Kidney tubule cell (primary cell): ENCODE measurements at regions not wholly inside any gene's neighbourhood (a gene's known extent, or its start where the extent isn't known, plus 50 kb on each side); places are given as distances from the start of the nearest gene placed in this dataset.
A peak's percentile ranks its signal among the peaks of the same experiment; 100 is the strongest.

Source experiments
- DNase-seq: peaks from one replicate; pipeline ENCODE4 v3.0.0-alpha.2; 2018; ENCODE audit warnings: low spot score

GRCh38 chr1:199283794-199284193 lies 645.0 kb downstream of the PTPRC start:
- no peak for DNase-seq

- DNase-seq, result no peak
Observed at GRCh38 chr1:199287206-199287605, 648.4 kb downstream of the PTPRC start.

GRCh38 chr1:199287647-199288046 lies 648.8 kb downstream of the PTPRC start:
- DNase-seq, result no peak

GRCh38 chr1:199290186-199290585 lies 651.3 kb downstream of the PTPRC start:
- DNase-seq, result peak; percentile 9

- no peak for DNase-seq
Observed at GRCh38 chr1:199291022-199291740, 652.3 kb downstream of the PTPRC start.

GRCh38 chr1:199292896-199293295 lies 654.1 kb downstream of the PTPRC start:
- no peak for DNase-seq

GRCh38 chr1:199295107-199295506 lies 656.3 kb downstream of the PTPRC start:
- DNase-seq, result no peak

GRCh38 chr1:199297174-199297573 lies 658.3 kb downstream of the PTPRC start:
- DNase-seq, result no peak

- no peak for DNase-seq
Observed at GRCh38 chr1:199297887-199298286, 659.0 kb downstream of the PTPRC start.

GRCh38 chr1:199298825-199299224 lies 660.0 kb downstream of the PTPRC start:
- no peak for DNase-seq

- DNase-seq, result no peak
Observed at GRCh38 chr1:199301472-199302217, 662.8 kb downstream of the PTPRC start.

- peak; percentile 30 for DNase-seq
Observed at GRCh38 chr1:199302554-199302953, 663.7 kb downstream of the PTPRC start.

GRCh38 chr1:199303035-199303434 lies 664.2 kb downstream of the PTPRC start:
- no peak for DNase-seq

- no peak for DNase-seq
Observed at GRCh38 chr1:199305053-199305452, 666.2 kb downstream of the PTPRC start.

- DNase-seq, result no peak
Observed at GRCh38 chr1:199307496-199308264, 668.8 kb downstream of the PTPRC start.

GRCh38 chr1:199308349-199308846 lies 669.6 kb downstream of the PTPRC start:
- no peak for DNase-seq

GRCh38 chr1:199310708-199311107 lies 671.9 kb downstream of the PTPRC start:
- DNase-seq, result no peak

GRCh38 chr1:199311478-199312262 lies 672.8 kb downstream of the PTPRC start:
- no peak for DNase-seq

- DNase-seq, result no peak
Observed at GRCh38 chr1:199312626-199313025, 673.8 kb downstream of the PTPRC start.

GRCh38 chr1:199313444-199313843 lies 674.6 kb downstream of the PTPRC start:
- no peak for DNase-seq

GRCh38 chr1:199319341-199319740 lies 680.5 kb downstream of the PTPRC start:
- no peak for DNase-seq

- DNase-seq, result no peak
Observed at GRCh38 chr1:199322278-199322677, 683.4 kb downstream of the PTPRC start.
